IPS-18c (cell line): ENCODE measurements at regions not wholly inside any gene's neighbourhood (a gene's known extent, or its start where the extent isn't known, plus 50 kb on each side); places are given as distances from the start of the nearest gene placed in this dataset.

Source experiments
- H3K4me3 ChIP-seq: 2 replicates; pipeline ENCODE4 v1.7.0; 2013; ENCODE audit warnings: low read depth, mild to moderate bottlenecking, low read length, moderate library complexity; ENCODE audit not compliant: insufficient read depth
- H3K9me3 ChIP-seq: one replicate; pipeline ENCODE4 v1.6.1; 2013; ENCODE audit warnings: mild to moderate bottlenecking, low read length, moderate library complexity; ENCODE audit not compliant: control insufficient read depth, insufficient read depth

- Histone ChIP-seq H3K4me3 (no peak overlapping the region), H3K9me3 (no peaks in the 10 kb centered on the region)
Measured at GRCh38 chr21:28832715-28833061, 160.0 kb downstream of the LTN1 start.

GRCh38 chr21:28832013-28832714 lies 160.5 kb downstream of the LTN1 start:
- Histone ChIP-seq H3K4me3 (no peak overlapping the region), H3K9me3 (no peaks in the 10 kb centered on the region)

- Histone ChIP-seq H3K9me3 (no peaks in the 10 kb centered on the region), H3K4me3 (no peak overlapping the region)
Measured at GRCh38 chr21:28828981-28829380, 163.7 kb downstream of the LTN1 start.

- Histone ChIP-seq H3K4me3 (no peak overlapping the region), H3K9me3 (no peaks in the 10 kb centered on the region)
Measured at GRCh38 chr21:28828021-28828420, 164.7 kb downstream of the LTN1 start.

- Histone ChIP-seq H3K4me3 (no peak overlapping the region), H3K9me3 (no peaks in the 10 kb centered on the region)
Measured at GRCh38 chr21:28827422-28827821, 165.3 kb downstream of the LTN1 start.

GRCh38 chr21:28826569-28826968 lies 166.1 kb downstream of the LTN1 start:
- no peak overlapping the region for H3K4me3 ChIP-seq
- H3K9me3 ChIP-seq: no peaks in the 10 kb centered on the region

GRCh38 chr21:28826021-28826420 lies 166.7 kb downstream of the LTN1 start:
- Histone ChIP-seq H3K4me3 (no peak overlapping the region), H3K9me3 (no peaks in the 10 kb centered on the region)

- Histone ChIP-seq H3K4me3 (no peak overlapping the region), H3K9me3 (no peaks in the 10 kb centered on the region)
Measured at GRCh38 chr21:28823429-28823828, 169.2 kb downstream of the LTN1 start.

GRCh38 chr21:28822486-28823335 lies 170.0 kb downstream of the LTN1 start:
- Histone ChIP-seq H3K4me3 (no peak overlapping the region), H3K9me3 (no peaks in the 10 kb centered on the region)

- no peak overlapping the region for H3K4me3 ChIP-seq
- H3K9me3 ChIP-seq: no peaks in the 10 kb centered on the region
Measured at GRCh38 chr21:28822123-28822399, 170.6 kb downstream of the LTN1 start.

- no peaks in the 10 kb centered on the region for H3K9me3 ChIP-seq
- no peak overlapping the region for H3K4me3 ChIP-seq
Measured at GRCh38 chr21:28821276-28822122, 171.2 kb downstream of the LTN1 start.

GRCh38 chr21:28818663-28819278 lies 173.9 kb downstream of the LTN1 start:
- no peaks in the 10 kb centered on the region for H3K9me3 ChIP-seq
- no peak overlapping the region for H3K4me3 ChIP-seq

- Histone ChIP-seq H3K4me3 (no peak overlapping the region), H3K9me3 (no peaks in the 10 kb centered on the region)
Measured at GRCh38 chr21:28817871-28818270, 174.8 kb downstream of the LTN1 start.

- Histone ChIP-seq H3K9me3 (no peaks in the 10 kb centered on the region), H3K4me3 (no peak overlapping the region)
Measured at GRCh38 chr21:28811860-28812259, 180.8 kb downstream of the LTN1 start.

- H3K9me3 ChIP-seq: no peaks in the 10 kb centered on the region
- no peak overlapping the region for H3K4me3 ChIP-seq
Measured at GRCh38 chr21:28810826-28811524, 181.7 kb downstream of the LTN1 start.

GRCh38 chr21:28805885-28806284 lies 186.8 kb downstream of the LTN1 start:
- H3K9me3 ChIP-seq: no peaks in the 10 kb centered on the region
- H3K4me3 ChIP-seq: no peak overlapping the region

GRCh38 chr21:28804089-28804670 lies 188.5 kb downstream of the LTN1 start:
- Histone ChIP-seq H3K4me3 (no peak overlapping the region), H3K9me3 (no peaks in the 10 kb centered on the region)
